ENCODE measurements at regions not wholly inside any gene's neighbourhood (a gene's known extent, or its start where the extent isn't known, plus 50 kb on each side); places are given as distances from the start of the nearest gene placed in this dataset.

DNA sequence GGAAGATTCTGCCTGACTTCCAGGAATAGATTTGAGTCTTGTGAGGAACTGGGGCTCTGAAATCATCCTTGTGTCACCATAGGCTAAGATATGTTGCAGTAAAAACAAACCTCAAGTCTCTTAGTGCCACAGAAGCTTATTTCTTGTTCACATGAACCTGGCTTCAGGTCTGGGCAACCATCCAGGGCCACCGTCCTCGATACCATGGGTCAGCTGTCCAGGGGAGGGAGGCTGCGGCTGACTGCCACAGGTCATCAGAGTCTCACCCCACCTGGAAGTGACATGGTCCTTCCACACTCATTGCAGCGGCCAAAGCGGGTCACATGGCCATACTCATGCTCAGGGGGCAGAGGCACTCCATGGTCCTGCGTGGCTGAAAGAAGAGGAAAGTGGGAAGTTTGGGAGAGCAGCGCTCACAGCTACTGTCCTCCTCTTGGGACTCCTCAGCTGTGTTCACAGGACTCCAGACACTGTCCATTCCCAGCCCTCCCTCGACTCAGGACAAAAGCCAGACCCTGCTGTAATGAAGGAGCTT lies 284.5 kb downstream of the CBLN1 start:
- no peak for DNase-seq (ENCODE audit: low spot score, unreplicated experiment)
- Mint-ChIP-seq H3K4me1 (ENCODE audit: low read depth) (peaks cover 14% of the 10 kb centered on the region), H3K9me3 (ENCODE audit: low read depth) (no peaks in the 10 kb centered on the region), H3K36me3 (ENCODE audit: insufficient read depth) (no peaks in the 10 kb centered on the region), H3K27me3 (peaks cover 20% of the 10 kb centered on the region), H3K4me3 (ENCODE audit: low read depth) (no peak overlapping the region), H3K27ac (no peak overlapping the region)
- TF ChIP-seq, protein P1, sequence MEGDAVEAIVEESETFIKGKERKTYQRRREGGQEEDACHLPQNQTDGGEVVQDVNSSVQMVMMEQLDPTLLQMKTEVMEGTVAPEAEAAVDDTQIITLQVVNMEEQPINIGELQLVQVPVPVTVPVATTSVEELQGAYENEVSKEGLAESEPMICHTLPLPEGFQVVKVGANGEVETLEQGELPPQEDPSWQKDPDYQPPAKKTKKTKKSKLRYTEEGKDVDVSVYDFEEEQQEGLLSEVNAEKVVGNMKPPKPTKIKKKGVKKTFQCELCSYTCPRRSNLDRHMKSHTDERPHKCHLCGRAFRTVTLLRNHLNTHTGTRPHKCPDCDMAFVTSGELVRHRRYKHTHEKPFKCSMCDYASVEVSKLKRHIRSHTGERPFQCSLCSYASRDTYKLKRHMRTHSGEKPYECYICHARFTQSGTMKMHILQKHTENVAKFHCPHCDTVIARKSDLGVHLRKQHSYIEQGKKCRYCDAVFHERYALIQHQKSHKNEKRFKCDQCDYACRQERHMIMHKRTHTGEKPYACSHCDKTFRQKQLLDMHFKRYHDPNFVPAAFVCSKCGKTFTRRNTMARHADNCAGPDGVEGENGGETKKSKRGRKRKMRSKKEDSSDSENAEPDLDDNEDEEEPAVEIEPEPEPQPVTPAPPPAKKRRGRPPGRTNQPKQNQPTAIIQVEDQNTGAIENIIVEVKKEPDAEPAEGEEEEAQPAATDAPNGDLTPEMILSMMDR (IDR thresholded peaks at IDR 0.05; ENCODE audit: unreplicated experiment) = no peak

DNA sequence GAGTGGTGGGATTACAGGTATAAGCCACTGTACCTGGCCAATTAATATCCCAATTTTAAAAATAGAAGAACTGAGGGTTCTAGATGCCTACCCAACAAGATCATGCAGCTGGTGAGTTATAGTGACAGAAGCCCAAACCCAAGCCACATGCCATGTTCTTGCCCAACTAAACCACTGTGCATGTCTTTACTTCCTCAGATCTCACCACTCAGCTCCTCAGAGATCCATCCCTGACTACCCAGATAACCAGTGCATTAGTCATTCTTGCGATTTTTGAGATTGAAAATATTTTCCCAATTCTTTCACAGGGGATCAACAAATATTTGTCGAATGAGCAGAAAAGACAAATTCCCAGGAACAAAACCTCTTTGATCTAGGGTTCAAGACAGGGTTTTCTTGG lies 303.1 kb downstream of the CBLN1 start:
- Mint-ChIP-seq H3K27ac (no peak overlapping the region), H3K27me3 (peaks cover 4% of the 10 kb centered on the region), H3K9me3 (ENCODE audit: low read depth) (no peaks in the 10 kb centered on the region), H3K4me1 (ENCODE audit: low read depth) (no peaks in the 10 kb centered on the region), H3K36me3 (ENCODE audit: insufficient read depth) (no peaks in the 10 kb centered on the region), H3K4me3 (ENCODE audit: low read depth) (no peak overlapping the region)
- TF ChIP-seq, protein P1 (IDR thresholded peaks at IDR 0.05; ENCODE audit: unreplicated experiment) = no peak
- no peak for DNase-seq (ENCODE audit: low spot score, unreplicated experiment)

DNA sequence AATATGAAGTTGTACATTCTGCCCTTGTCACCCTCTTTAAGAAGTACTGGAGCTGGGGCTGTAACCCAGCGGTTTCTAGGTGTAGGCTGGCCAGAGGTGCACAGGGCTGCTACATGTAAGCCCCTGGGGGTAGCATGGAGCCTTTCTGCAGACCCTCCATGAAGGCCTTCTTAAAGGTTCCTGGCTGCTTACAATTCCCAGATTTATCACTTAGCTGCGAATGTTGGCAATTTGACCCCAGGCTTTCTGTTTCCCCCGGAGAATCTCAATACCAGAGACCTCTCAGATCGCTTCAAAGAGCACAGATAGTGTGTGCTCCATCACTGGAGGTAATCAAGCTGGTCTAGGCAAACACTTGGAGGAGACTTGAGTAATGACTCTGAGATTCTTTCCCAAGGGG lies 309.4 kb downstream of the CBLN1 start:
- H3K27me3 Mint-ChIP-seq = peaks cover 14% of the 10 kb centered on the region
- H3K4me1 Mint-ChIP-seq (ENCODE audit: low read depth) = peaks cover 2% of the 10 kb centered on the region
- DNase-seq (ENCODE audit: low spot score, unreplicated experiment) = no peak
- H3K27ac Mint-ChIP-seq = no peak overlapping the region
- no peaks in the 10 kb centered on the region for H3K36me3 Mint-ChIP-seq (ENCODE audit: insufficient read depth)
- H3K4me3 Mint-ChIP-seq (ENCODE audit: low read depth) = no peak overlapping the region
- TF ChIP-seq, protein P1 (IDR thresholded peaks at IDR 0.05; ENCODE audit: unreplicated experiment) = no peak
- no peaks in the 10 kb centered on the region for H3K9me3 Mint-ChIP-seq (ENCODE audit: low read depth)

DNA sequence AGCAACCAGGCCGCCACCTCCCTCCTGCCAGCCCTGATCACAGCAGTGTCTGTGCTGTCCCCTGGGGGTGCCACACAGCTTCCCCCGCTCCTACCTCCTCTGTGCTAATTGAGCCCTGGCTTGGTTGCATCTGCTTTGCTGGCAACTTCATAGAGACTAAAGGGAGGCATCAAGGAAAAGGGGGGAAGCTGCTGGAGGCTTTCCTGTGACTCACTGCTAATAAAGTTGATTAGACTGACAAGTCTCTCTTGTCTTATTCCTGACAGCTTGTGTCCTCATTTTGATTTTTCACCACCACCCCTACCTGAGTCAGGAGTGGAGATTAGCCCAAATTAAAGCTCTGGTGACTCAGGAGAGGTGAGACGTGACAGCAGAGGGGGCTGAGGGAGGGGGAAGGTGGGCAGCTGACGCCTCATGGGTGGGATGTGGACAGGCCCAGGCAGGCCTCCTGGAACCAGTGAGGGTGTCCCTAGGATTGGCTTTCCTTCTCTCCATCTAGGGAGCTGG lies 310.0 kb downstream of the CBLN1 start:
- TF ChIP-seq, protein P1 (IDR thresholded peaks at IDR 0.05; ENCODE audit: unreplicated experiment) = no peak
- H3K4me1 Mint-ChIP-seq (ENCODE audit: low read depth) = peaks cover 2% of the 10 kb centered on the region
- no peak overlapping the region for H3K4me3 Mint-ChIP-seq (ENCODE audit: low read depth)
- H3K27ac Mint-ChIP-seq = no peak overlapping the region
- H3K36me3 Mint-ChIP-seq (ENCODE audit: insufficient read depth) = no peaks in the 10 kb centered on the region
- H3K27me3 Mint-ChIP-seq = peaks cover 14% of the 10 kb centered on the region
- no peaks in the 10 kb centered on the region for H3K9me3 Mint-ChIP-seq (ENCODE audit: low read depth)
- DNase-seq (ENCODE audit: low spot score, unreplicated experiment) = no peak

DNA sequence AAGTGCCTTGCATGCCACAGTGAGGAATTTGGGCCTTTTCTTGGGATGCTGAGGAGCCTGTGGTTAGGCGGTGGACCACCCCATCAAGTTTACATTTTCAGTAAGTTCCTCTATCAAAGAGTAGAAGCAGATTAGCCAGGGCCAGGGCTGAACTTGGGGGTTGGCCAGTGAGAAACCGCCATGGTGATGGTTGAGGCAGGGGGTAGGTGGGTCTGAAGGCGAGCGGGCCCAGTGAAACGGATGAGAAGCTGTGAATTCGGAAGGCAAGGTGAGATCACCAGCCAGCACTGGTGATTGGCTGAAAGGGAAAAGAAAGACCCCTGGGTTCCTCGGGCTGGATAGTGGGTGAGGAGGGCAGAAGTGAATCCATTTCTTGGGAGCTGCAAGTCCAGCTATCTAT lies 311.4 kb downstream of the CBLN1 start:
- no peak for DNase-seq (ENCODE audit: low spot score, unreplicated experiment)
- Mint-ChIP-seq H3K36me3 (ENCODE audit: insufficient read depth) (no peaks in the 10 kb centered on the region), H3K4me1 (ENCODE audit: low read depth) (peaks cover 11% of the 10 kb centered on the region), H3K4me3 (ENCODE audit: low read depth) (no peak overlapping the region), H3K27ac (no peak overlapping the region), H3K9me3 (ENCODE audit: low read depth) (no peaks in the 10 kb centered on the region), H3K27me3 (peaks cover 17% of the 10 kb centered on the region)
- TF ChIP-seq, protein P1 (IDR thresholded peaks at IDR 0.05; ENCODE audit: unreplicated experiment) = no peak

All from progenitor cell of endocrine pancreas (in vitro differentiated cells).